Parathyroid adenoma (tissue), 2 donors: ENCODE measurements at regions not wholly inside any gene's neighbourhood (a gene's known extent, or its start where the extent isn't known, plus 50 kb on each side); places are given as distances from the start of the nearest gene placed in this dataset.

Source experiments
- H2AFZ ChIP-seq: fragments of 300-600 bp; sonication (generic); one replicate; pipeline ENCODE4 v1.7.0; 2017; ENCODE audit warnings: antibody characterized with exemption, mild to moderate bottlenecking
- H3K27ac ChIP-seq: fragments of 300-600 bp; sonication (generic); one replicate; pipeline ENCODE4 v1.7.0; 2017
- H3K27me3 ChIP-seq: fragments of 300-600 bp; sonication (generic); one replicate; pipeline ENCODE4 v1.7.0; 2017; ENCODE audit warnings: low read length; ENCODE audit not compliant: control insufficient read depth, insufficient read depth
- H3K36me3 ChIP-seq: fragments of 300-600 bp; sonication (generic); one replicate; pipeline ENCODE4 v1.7.0; 2017; ENCODE audit warnings: low read length; ENCODE audit not compliant: control insufficient read depth, insufficient read depth
- H3K4me1 ChIP-seq: fragments of 300-600 bp; sonication (generic); one replicate; pipeline ENCODE4 v1.7.0; 2017; ENCODE audit warnings: control low read depth
- H3K4me2 ChIP-seq: fragments of 300-600 bp; sonication (generic); one replicate; pipeline ENCODE4 v1.7.0; 2017; ENCODE audit warnings: low read length
- H3K4me3 ChIP-seq: fragments of 300-600 bp; sonication (generic); one replicate; pipeline ENCODE4 v1.7.0; 2017; ENCODE audit warnings: low read depth, low read length
- H3K79me2 ChIP-seq: fragments of 300-600 bp; sonication (generic); one replicate; pipeline ENCODE4 v1.7.0; 2017; ENCODE audit warnings: control low read depth
- H3K9ac ChIP-seq: fragments of 300-600 bp; sonication (generic); one replicate; pipeline ENCODE4 v1.7.0; 2017; ENCODE audit warnings: mild to moderate bottlenecking
- H3K9me3 ChIP-seq: fragments of 300-600 bp; sonication (generic); one replicate; pipeline ENCODE4 v1.7.0; 2017; ENCODE audit warnings: low read length; ENCODE audit not compliant: control insufficient read depth
- TF ChIP-seq, protein P1 (sequence below): fragments of 300-600 bp; sonication (generic); IDR thresholded peaks from one replicate; pipeline ENCODE4 v1.7.0; 2017; ENCODE audit warnings: antibody characterized with exemption, mild to moderate bottlenecking
- donor health status: primary hyperparathyroidism.

DNA sequence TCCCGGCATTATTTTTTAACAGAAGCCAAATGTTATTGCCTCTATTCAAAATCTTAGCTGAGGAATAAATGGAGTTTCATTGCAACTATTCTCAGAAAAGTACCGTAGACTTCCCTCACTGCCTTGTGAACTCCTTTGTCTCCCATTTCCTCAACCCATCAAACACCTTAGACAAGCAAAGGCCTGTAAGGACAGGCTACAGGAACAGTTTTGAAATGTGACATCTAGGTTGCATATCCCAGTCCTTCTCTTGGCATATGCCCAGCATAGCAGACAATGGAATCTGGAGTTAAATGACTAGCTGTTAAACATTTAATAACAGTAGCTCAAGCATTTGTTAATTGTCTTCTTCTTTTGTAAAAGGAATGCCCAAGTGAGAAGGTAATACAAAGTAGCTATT is 1371.7 kb downstream of the STIM2 start:
- TF ChIP-seq, protein P1, sequence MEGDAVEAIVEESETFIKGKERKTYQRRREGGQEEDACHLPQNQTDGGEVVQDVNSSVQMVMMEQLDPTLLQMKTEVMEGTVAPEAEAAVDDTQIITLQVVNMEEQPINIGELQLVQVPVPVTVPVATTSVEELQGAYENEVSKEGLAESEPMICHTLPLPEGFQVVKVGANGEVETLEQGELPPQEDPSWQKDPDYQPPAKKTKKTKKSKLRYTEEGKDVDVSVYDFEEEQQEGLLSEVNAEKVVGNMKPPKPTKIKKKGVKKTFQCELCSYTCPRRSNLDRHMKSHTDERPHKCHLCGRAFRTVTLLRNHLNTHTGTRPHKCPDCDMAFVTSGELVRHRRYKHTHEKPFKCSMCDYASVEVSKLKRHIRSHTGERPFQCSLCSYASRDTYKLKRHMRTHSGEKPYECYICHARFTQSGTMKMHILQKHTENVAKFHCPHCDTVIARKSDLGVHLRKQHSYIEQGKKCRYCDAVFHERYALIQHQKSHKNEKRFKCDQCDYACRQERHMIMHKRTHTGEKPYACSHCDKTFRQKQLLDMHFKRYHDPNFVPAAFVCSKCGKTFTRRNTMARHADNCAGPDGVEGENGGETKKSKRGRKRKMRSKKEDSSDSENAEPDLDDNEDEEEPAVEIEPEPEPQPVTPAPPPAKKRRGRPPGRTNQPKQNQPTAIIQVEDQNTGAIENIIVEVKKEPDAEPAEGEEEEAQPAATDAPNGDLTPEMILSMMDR = no peak
- no peak overlapping the region for H3K4me3 ChIP-seq
- no peak overlapping the region for H3K9ac ChIP-seq
- H3K4me1 ChIP-seq = no peaks in the 10 kb centered on the region
- H3K27ac ChIP-seq = no peak overlapping the region
- H3K79me2 ChIP-seq = no peaks in the 10 kb centered on the region
- no peaks in the 10 kb centered on the region for H3K36me3 ChIP-seq
- H3K9me3 ChIP-seq = no peaks in the 10 kb centered on the region
- no peaks in the 10 kb centered on the region for H3K27me3 ChIP-seq
- no peak overlapping the region for H3K4me2 ChIP-seq
- H2AFZ ChIP-seq = no peak overlapping the region

DNA sequence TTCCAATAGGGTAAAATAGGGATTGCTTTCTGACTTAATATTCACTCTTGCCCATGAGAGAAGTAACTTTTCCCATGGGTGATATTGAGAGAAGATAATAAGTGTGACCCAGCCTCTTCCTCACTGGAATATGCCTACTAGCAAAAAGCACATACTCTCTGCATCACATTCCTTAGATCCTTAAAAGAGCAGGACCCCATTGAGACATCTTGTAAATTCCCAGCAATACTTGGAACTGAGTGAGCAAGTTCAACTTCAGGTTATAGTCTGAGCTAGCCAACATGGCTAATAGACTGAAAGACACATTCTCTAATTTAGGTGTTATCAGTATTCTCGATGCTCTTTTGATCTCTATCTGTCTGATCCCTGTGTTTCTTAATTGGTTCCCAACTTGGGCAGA is 1372.3 kb downstream of the STIM2 start:
- TF ChIP-seq, protein P1 = no peak
- Histone ChIP-seq H3K27me3 (no peaks in the 10 kb centered on the region), H2AFZ (no peak overlapping the region), H3K9me3 (no peaks in the 10 kb centered on the region), H3K4me1 (no peaks in the 10 kb centered on the region), H3K36me3 (no peaks in the 10 kb centered on the region), H3K79me2 (no peaks in the 10 kb centered on the region), H3K9ac (no peak overlapping the region), H3K4me3 (no peak overlapping the region), H3K27ac (no peak overlapping the region), H3K4me2 (no peak overlapping the region)

DNA sequence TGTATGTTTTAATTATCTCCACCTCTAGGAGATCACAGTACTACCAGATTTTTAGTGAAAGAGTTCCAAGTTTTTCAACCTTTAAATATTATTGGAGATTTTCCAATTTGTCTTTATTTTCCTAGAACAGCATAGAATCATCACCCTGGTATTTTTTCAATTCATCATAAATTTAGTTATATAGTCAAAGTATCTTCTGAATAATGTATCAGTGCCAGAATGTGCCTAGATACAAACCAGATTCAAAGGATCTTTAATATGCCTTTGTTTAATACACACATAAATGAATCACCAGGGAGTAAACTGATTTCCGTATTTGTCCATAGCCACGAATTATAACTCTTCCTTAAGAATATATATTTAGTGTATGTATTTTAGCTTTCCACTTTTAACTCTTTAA is 1373.1 kb downstream of the STIM2 start:
- H3K36me3 ChIP-seq = no peaks in the 10 kb centered on the region
- H3K4me3 ChIP-seq = no peak overlapping the region
- no peak overlapping the region for H3K4me2 ChIP-seq
- H3K4me1 ChIP-seq = no peaks in the 10 kb centered on the region
- no peak overlapping the region for H3K9ac ChIP-seq
- TF ChIP-seq, protein P1 = no peak
- no peaks in the 10 kb centered on the region for H3K79me2 ChIP-seq
- no peaks in the 10 kb centered on the region for H3K27me3 ChIP-seq
- no peak overlapping the region for H3K27ac ChIP-seq
- no peaks in the 10 kb centered on the region for H3K9me3 ChIP-seq
- no peak overlapping the region for H2AFZ ChIP-seq

DNA sequence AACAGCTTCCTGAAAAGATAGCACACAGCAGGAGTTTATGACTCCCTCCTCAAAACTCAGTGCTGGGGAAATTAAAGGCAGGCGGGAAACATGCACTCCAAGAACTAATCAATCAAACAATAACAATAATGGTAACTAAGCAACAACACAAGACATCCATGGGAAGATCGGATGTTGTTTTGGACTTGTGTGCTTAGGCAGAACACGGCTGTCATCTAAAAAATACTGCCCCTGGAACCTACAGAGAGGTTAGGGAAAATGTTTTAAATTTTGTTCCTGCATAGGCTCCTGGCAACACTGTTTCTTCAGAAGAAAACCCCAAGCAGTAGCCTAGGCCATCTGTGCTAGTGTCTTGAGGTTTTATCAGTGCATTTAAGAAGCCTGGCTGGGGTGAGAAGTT is 1378.2 kb downstream of the STIM2 start:
- Histone ChIP-seq H3K9me3 (no peaks in the 10 kb centered on the region), H3K79me2 (no peaks in the 10 kb centered on the region), H3K9ac (no peak overlapping the region), H3K27me3 (no peaks in the 10 kb centered on the region), H2AFZ (no peak overlapping the region), H3K36me3 (no peaks in the 10 kb centered on the region), H3K4me3 (no peak overlapping the region), H3K4me2 (no peak overlapping the region), H3K4me1 (no peaks in the 10 kb centered on the region), H3K27ac (no peak overlapping the region)
- TF ChIP-seq, protein P1 = no peak

DNA sequence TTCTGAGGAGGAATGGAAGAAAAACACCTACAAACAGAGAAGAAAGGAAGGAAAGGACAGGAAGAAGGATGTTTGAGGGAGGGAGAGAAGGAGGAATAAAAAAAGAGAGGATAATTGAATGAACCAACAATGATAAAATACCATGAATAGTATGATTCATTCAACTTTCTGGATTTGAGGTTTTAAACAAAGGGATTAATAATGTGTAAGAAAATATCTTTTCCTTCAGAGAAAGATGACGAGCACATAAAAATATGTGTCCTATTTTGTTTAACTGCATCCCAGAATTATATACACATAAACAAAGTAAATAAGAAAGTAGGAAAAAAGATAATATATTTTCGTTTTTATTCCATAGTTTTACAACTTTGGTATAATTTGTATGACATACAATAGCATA is 1380.4 kb downstream of the STIM2 start:
- Histone ChIP-seq H3K79me2 (no peaks in the 10 kb centered on the region), H3K4me3 (no peak overlapping the region), H2AFZ (no peak overlapping the region), H3K4me2 (no peak overlapping the region), H3K9me3 (no peaks in the 10 kb centered on the region), H3K27ac (no peak overlapping the region), H3K36me3 (no peaks in the 10 kb centered on the region), H3K27me3 (no peaks in the 10 kb centered on the region), H3K4me1 (no peaks in the 10 kb centered on the region), H3K9ac (no peak overlapping the region)
- TF ChIP-seq, protein P1 = no peak
